HG03097 (cell line): ENCODE measurements at regions not wholly inside any gene's neighbourhood (a gene's known extent, or its start where the extent isn't known, plus 50 kb on each side); places are given as distances from the start of the nearest gene placed in this dataset.
"Not testable (repeated sequence)": the region's sequence is repeated elsewhere in the genome, so short reads cannot be mapped to it uniquely, and the experiment has no call there.

Experiments used
- ATAC-seq: cut with Tn5 transposase; IDR thresholded peaks from one replicate; pipeline ENCODE4 v1.9.1; 2021; ENCODE audit not compliant: unreplicated experiment, low FRiP score

GRCh38 chr1:232183266-232183800 lies 446.6 kb downstream of the SIPA1L2 start:
- no peak for ATAC-seq

DNA sequence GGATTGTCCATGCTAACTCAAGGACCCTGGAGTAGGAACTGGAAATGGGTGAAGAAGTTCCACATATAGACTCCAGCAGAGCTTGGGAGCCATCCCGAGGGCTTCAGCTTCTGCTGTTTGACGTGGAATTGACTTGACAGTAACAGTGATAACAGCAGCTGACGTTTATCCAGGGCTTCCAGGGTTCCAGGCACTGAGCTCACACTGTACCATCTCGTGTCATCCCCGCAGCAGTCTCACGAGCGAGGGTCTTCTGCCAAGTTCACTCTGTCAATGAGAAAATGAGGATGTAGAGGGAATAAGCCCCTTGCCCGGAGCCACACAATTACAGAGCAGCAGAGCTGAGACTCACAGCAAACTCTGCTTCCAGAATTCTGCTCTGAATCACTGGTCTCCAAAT lies 447.7 kb downstream of the SIPA1L2 start:
- ATAC-seq = no peak

- no peak for ATAC-seq
Measured at GRCh38 chr1:232180779-232181136, 449.2 kb downstream of the SIPA1L2 start.

- ATAC-seq = no peak
Measured at GRCh38 chr1:232179896-232180778, 449.8 kb downstream of the SIPA1L2 start.

DNA sequence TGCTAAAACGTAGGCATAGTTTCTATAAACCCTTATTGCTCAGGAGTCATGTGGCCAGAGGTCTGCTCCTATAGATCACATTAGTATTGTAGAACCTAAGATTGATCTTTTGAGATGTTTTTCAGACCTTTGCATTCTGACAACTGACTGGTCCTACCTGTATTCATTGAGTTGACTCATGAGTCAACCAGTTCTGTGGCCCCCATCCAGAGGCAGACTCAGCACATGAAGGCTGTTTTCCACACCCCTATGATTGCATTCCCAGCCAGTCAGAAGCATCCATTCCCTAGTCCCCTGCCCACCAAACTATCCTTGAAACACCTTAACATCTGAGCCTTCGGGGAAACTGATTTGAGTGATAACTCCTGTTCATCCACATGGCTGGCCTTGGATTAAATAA lies 451.7 kb downstream of the SIPA1L2 start:
- ATAC-seq = no peak

DNA sequence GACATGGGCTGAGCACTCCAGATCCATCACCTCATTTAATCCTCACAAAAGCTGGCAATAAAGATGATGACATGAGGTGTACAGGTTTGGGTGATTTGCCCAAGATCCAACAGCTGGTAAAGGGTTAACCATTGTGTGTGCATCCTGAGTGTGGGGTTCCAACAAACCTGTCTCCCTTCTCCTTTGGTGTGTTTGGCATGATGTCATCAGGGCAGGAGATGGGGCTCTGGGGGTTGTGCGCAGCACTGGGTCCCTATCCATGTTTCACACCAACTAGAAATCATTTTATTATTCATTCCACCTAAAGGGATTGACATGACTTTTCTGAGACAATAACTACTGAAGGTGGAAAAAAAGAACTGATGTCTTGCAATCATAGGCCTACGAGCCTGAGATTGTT lies 452.5 kb downstream of the SIPA1L2 start:
- no peak for ATAC-seq

DNA sequence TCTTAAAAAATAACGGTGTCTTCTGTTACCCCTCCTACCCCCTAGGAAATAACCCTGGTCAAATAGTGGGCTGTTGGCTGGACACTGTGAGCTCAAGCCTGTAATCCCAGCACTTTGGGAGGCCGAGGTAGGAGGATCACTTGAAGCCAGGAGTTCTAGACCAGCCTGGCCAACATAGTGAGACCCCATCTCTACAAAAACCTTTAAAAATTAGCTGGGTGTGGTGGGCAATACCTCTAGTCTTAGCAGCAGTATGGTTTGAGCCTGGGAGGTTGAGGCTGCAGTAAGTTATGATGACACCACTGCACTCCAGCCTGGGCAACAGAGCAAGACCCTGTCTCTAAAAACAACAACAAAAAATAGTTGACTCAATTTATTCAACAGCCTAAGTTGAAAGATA lies 453.7 kb downstream of the SIPA1L2 start:
- ATAC-seq = no peak

DNA sequence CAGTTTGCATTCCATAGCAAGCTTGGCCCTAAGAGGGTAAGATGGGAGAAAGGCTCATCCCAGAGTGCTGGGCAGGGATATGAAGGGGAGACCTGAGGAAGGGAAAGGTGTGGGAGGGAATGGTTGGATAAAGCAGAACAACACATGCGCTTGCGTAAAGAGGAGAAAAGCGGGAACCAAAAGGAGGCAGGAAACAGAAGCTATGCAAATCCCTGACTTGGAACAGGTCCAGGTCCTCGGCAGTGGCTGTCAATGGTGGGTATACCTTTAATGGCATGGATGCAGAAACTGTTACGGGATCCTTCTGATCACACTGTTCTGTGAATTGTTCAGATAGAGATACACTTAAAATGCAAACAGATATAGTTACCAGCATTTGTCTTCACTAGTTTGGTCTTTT lies 455.6 kb downstream of the SIPA1L2 start:
- no peak for ATAC-seq

GRCh38 chr1:232172563-232172962 lies 457.4 kb downstream of the SIPA1L2 start:
- no peak for ATAC-seq

- no peak for ATAC-seq
Measured at GRCh38 chr1:232170909-232171308, 459.0 kb downstream of the SIPA1L2 start.

- no peak for ATAC-seq
Measured at GRCh38 chr1:232169436-232169835, 460.5 kb downstream of the SIPA1L2 start.

- ATAC-seq = no peak
Measured at GRCh38 chr1:232168508-232168907, 461.4 kb downstream of the SIPA1L2 start.

GRCh38 chr1:232166942-232167341 lies 463.0 kb downstream of the SIPA1L2 start:
- ATAC-seq = no peak

GRCh38 chr1:232164078-232164963 lies 465.6 kb downstream of the SIPA1L2 start:
- ATAC-seq = no peak

GRCh38 chr1:232163533-232163932 lies 466.4 kb downstream of the SIPA1L2 start:
- ATAC-seq = no peak

- no peak for ATAC-seq
Measured at GRCh38 chr1:232162001-232162400, 467.9 kb downstream of the SIPA1L2 start.

GRCh38 chr1:232158558-232158957 lies 471.4 kb downstream of the SIPA1L2 start:
- ATAC-seq = not testable (repeated sequence)

- not testable (repeated sequence) for ATAC-seq
Measured at GRCh38 chr1:232156070-232156469, 473.9 kb downstream of the SIPA1L2 start.

DNA sequence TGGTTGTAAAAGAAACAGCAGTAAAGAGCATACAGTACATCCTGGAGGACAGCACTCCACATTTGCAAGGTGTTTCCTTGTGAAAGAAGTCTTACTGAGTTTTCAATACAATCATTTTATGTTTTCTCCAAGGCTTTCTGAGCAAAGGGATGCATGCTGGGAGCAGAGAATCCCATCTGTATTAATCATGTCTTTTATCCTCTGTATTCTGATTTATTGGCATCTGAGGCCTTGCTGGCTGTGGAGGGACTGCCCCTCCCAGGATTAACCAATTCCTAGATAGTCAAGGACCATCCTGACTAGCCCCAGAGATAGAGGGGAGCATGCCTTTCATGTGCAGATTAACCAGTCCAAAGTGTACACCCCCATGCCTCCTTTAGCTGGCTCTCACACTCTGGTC lies 476.3 kb downstream of the SIPA1L2 start:
- ATAC-seq = no peak

GRCh38 chr1:232150770-232151548 lies 479.0 kb downstream of the SIPA1L2 start:
- ATAC-seq = no peak
